ENCODE measurements at regions not wholly inside any gene's neighbourhood (a gene's known extent, or its start where the extent isn't known, plus 50 kb on each side); places are given as distances from the start of the nearest gene placed in this dataset.
"Not testable (repeated sequence)": the region's sequence is repeated elsewhere in the genome, so short reads cannot be mapped to it uniquely, and the experiment has no call there.

DNA sequence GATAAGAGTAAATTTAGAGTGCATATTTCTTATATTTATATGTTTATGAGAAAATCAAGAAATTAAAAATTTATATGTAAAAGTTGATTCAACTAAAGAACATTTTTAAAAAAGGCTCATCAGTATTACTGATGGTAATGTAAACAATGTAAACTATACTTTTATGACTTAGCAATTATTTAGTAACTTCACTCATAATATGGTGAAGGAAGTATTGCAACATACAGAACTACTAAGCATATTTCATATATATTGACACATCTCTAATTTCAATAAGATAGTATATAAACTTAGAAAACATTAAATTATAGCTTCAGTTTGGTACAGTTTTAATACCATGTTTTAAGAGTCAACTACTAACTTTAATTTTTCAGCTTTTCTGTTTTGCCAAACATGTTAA, 512.8 kb upstream of the PCDH7 start:
- H3K4me1 ChIP-seq, result no peaks in the 10 kb centered on the region
- H3K36me3 ChIP-seq, result no peaks in the 10 kb centered on the region
- H3K27me3 ChIP-seq, result no peaks in the 10 kb centered on the region
- no peak for DNase-seq
- H3K9me3 ChIP-seq, result peaks cover 0 to 17% of the 10 kb centered on the region in 2 donors
- H3K4me3 ChIP-seq, result no peak overlapping the region
- ATAC-seq, result no peak
- intact Hi-C loops (cut with DNase I), result no loop called here
- no peak overlapping the region for H3K27ac ChIP-seq
- TF ChIP-seq, protein P1, sequence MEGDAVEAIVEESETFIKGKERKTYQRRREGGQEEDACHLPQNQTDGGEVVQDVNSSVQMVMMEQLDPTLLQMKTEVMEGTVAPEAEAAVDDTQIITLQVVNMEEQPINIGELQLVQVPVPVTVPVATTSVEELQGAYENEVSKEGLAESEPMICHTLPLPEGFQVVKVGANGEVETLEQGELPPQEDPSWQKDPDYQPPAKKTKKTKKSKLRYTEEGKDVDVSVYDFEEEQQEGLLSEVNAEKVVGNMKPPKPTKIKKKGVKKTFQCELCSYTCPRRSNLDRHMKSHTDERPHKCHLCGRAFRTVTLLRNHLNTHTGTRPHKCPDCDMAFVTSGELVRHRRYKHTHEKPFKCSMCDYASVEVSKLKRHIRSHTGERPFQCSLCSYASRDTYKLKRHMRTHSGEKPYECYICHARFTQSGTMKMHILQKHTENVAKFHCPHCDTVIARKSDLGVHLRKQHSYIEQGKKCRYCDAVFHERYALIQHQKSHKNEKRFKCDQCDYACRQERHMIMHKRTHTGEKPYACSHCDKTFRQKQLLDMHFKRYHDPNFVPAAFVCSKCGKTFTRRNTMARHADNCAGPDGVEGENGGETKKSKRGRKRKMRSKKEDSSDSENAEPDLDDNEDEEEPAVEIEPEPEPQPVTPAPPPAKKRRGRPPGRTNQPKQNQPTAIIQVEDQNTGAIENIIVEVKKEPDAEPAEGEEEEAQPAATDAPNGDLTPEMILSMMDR (IDR thresholded peaks at IDR 0.05), result no peak

DNA sequence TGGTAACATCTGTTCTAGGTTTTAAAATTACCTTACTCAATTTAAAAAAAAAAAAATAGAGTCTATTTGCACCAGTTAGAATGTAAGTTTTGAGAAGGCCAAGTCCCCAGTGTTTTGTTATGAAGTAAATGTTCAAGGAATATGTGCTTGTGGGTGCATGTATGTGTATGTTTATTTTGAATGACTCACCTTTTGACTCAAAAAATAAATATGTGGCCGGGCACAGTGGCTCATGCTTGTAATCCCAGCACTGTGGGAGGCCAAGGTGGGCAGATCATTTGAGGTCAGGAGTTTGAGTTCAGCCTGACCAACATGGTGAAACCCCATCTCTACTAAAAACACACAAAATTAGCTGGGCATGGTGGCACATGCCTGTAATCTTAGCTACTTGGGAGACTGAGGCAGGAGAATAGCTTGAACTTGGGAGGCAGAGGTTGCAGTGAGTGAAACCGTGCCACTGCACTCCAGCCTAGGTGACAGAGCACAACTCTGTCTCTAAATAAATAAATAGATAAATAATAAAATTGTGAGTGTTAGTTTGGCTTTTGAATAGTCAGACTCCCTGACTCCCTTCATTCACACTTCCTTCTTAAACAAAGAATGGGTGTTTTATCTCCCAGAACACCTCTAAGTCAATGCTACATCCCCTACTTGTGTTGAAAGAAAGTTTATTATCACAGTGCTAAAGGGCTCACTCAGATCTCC, 511.3 kb upstream of the PCDH7 start:
- H3K36me3 ChIP-seq, result no peaks in the 10 kb centered on the region
- no peaks in the 10 kb centered on the region for H3K4me1 ChIP-seq
- DNase-seq, result no peak
- no peak overlapping the region for H3K4me3 ChIP-seq
- no peak overlapping the region for H3K27ac ChIP-seq
- ATAC-seq, result no peak
- peaks cover 0 to 5% of the 10 kb centered on the region in 2 donors for H3K9me3 ChIP-seq
- no peaks in the 10 kb centered on the region for H3K27me3 ChIP-seq
- TF ChIP-seq, protein P1 (IDR thresholded peaks at IDR 0.05), result no peak
- intact Hi-C loops (cut with DNase I), result no loop called here

DNA sequence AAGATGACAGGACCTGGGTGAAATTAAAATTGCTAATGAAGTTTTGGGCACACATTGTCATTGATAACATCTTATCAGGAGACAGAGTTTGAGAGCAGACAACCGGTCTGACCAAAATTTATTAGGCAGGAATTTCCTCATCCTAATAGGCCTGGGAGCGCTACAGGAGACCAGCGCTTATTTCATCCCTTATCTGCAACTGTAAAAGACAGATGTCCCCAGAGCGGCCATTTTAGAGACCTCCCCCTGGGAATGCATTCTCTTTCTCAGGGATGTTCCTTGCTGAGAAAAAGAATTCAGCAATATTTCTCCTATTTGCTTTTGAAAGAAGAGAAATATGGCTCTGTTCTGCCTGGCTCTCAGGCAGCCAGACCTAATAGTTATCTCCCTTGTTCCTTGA, 504.2 kb upstream of the PCDH7 start:
- peaks cover 0 to 31% of the 10 kb centered on the region in 2 donors for H3K9me3 ChIP-seq
- H3K4me3 ChIP-seq; H3K36me3 ChIP-seq; H3K27ac ChIP-seq; H3K27me3 ChIP-seq; DNase-seq; intact Hi-C loops (cut with DNase I); ATAC-seq; H3K4me1 ChIP-seq: not testable (repeated sequence)

DNA sequence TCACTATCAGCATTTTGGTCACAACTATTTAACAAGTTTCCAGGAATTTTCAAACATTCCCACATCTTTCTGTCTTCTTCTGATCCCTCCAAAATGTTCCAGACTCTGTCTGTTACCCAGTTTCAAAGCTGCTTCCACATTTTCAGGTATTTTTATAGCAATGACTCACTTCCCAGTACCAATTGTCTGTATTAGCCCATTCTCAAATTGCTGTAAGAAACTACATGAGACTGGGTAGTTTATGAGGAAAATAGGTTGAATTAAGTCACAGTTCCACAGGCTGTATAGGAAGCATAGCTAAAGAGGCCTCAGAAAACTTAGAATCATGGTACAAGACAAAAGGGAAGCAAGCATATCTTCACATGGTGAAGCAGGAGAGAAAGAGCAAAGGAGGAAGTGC, 475.0 kb upstream of the PCDH7 start:
- no peak overlapping the region for H3K27ac ChIP-seq
- ATAC-seq (no peak), DNase-seq (no peak)
- H3K27me3 ChIP-seq, result no peaks in the 10 kb centered on the region
- H3K36me3 ChIP-seq, result no peaks in the 10 kb centered on the region
- no peak overlapping the region for H3K4me3 ChIP-seq
- peaks cover 0 to 30% of the 10 kb centered on the region in 2 donors for H3K9me3 ChIP-seq
- intact Hi-C loops (cut with DNase I), result no loop called here
- TF ChIP-seq, protein P1 (IDR thresholded peaks at IDR 0.05), result no peak
- no peaks in the 10 kb centered on the region for H3K4me1 ChIP-seq

DNA sequence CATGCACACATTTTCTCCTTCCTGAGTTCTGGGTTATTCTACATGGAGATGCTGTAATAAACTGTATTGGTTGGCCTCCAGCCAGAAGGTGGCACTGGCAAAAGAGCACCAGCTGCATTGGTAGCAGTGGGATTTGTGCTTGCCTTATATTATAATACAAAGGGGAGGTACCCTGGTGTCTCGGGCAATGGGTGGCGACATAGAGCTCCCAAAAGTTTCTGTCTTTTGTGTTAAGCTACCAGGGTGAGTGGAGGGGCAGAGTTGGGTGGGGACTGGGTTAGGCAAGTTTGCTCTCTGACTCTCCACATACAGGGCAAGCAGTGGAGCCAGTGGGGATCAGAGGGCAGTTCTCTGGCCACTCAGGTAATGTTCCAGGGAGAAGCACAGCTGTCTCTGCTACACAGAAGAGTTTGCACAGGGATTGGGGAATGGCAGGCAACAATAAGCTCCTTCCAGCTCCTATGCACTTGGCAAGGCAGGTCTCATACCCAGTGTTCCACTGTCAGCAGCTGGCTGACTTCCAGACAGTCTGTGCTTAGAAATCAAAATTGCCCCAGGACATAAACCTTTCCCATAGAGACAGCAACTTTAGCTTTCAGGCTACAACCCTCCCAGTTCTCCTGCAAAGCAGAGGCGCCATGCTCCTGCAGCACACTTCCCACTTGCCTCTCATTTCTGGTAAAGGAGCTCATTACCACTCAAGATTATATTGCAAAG, 463.9 kb upstream of the PCDH7 start:
- DNase-seq (no peak), ATAC-seq (no peak)
- no peak overlapping the region for H3K4me3 ChIP-seq
- intact Hi-C loops (cut with DNase I), result no loop called here
- H3K27me3 ChIP-seq, result no peaks in the 10 kb centered on the region
- no peaks in the 10 kb centered on the region for H3K36me3 ChIP-seq
- peaks cover 0 to 31% of the 10 kb centered on the region in 2 donors for H3K9me3 ChIP-seq
- H3K27ac ChIP-seq, result no peak overlapping the region
- H3K4me1 ChIP-seq, result no peaks in the 10 kb centered on the region
- TF ChIP-seq, protein P1 (IDR thresholded peaks at IDR 0.05), result no peak
